DOHH2 (cell line): ENCODE measurements at regions not wholly inside any gene's neighbourhood (a gene's known extent, or its start where the extent isn't known, plus 50 kb on each side); places are given as distances from the start of the nearest gene placed in this dataset.

Experiments
- EZH2phosphoT487 ChIP-seq: fragments of 200-600 bp; sonication (generic); IDR thresholded peaks from 2 replicates; pipeline ENCODE4 v1.6.1; 2017; ENCODE audit warnings: borderline replicate concordance, mild to moderate bottlenecking, antibody characterized with exemption, low read length, moderate library complexity, mixed read lengths
- TF ChIP-seq, protein P1 (sequence below): fragments of 200-600 bp; sonication (generic); IDR thresholded peaks from one replicate; pipeline ENCODE4 v1.5.1; 2014; ENCODE audit warnings: antibody characterized with exemption, mild to moderate bottlenecking, low read depth, low read length; ENCODE audit not compliant: poor library complexity, severe bottlenecking

DNA sequence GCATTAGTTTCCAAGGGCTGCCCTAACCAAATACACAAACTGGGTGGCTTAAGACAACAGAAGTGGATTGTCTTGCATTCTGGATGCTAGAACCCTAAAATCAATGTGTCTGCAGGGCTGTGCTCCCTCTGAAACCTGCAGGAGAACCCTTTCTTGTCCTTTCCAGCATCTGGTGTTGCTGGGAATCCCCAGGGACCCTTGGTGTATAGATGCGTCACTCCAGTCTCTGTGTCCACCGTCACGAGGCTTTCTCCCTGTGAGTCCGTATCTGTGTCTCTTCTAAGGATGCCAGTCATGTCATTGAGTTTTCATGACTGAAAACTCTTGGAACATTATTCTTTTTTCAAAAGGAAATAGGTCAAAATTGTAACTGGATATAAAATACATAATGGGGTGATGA lies 142.9 kb downstream of the RNASET2 start:
- TF ChIP-seq, protein P1, sequence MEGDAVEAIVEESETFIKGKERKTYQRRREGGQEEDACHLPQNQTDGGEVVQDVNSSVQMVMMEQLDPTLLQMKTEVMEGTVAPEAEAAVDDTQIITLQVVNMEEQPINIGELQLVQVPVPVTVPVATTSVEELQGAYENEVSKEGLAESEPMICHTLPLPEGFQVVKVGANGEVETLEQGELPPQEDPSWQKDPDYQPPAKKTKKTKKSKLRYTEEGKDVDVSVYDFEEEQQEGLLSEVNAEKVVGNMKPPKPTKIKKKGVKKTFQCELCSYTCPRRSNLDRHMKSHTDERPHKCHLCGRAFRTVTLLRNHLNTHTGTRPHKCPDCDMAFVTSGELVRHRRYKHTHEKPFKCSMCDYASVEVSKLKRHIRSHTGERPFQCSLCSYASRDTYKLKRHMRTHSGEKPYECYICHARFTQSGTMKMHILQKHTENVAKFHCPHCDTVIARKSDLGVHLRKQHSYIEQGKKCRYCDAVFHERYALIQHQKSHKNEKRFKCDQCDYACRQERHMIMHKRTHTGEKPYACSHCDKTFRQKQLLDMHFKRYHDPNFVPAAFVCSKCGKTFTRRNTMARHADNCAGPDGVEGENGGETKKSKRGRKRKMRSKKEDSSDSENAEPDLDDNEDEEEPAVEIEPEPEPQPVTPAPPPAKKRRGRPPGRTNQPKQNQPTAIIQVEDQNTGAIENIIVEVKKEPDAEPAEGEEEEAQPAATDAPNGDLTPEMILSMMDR: no peak
- TF ChIP-seq EZH2phosphoT487: no peak
